COLO829 (cell line): ENCODE measurements at regions not wholly inside any gene's neighbourhood (a gene's known extent, or its start where the extent isn't known, plus 50 kb on each side); places are given as distances from the start of the nearest gene placed in this dataset.

Source experiments
- DNase-seq: peaks from one replicate; pipeline ENCODE4 v3.0.0; 2012; ENCODE audit warnings: low spot score

GRCh38 chr2:239569401-239570090 is 168.7 kb upstream of the HDAC4 start:
- peak; percentile 21 for DNase-seq

- DNase-seq: no peak
Observed at GRCh38 chr2:239568601-239569000, 167.8 kb upstream of the HDAC4 start.

DNA sequence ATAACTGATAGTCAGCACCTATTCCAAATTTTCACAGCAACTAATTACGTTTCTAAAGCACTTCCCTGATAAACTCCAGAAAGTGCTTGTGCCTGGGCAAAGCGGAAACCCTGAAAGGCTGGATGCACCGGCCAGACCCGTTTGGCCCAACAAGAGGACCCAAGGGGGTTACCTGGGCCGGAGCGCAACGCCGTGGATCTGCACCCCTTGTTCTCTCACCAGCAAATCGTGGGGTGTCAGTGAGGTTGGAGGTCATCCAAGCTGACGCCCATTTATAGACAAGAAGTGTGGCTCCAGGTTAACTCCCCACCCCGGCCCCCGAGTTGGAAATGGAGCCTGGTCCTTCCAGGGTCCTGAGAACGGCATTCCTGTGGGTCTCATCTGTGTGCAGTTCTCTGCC is 167.0 kb upstream of the HDAC4 start:
- DNase-seq: no peak

- no peak for DNase-seq
Observed at GRCh38 chr2:239566995-239567568, 166.3 kb upstream of the HDAC4 start.

GRCh38 chr2:239566162-239566994 is 165.6 kb upstream of the HDAC4 start:
- DNase-seq: no peak

DNA sequence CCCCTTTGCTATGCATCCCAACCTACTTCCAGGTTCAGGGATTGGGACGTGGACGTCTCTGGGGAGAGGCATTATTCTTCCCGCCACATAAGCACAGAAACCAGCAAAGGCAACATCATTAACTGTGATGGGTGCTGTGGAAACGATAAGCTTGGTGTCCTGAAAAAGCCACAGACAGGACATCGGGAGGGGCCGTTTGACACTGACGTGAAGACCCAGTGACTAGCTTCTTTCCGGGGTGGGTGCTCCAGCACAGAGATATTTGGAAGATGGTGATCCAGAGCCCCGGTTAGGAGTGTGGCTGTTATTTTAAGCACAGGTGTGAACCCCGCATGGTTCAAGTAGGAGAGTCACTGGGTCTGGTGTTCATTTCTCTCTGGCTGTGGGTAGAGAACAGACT is 163.8 kb upstream of the HDAC4 start:
- no peak for DNase-seq

GRCh38 chr2:239563561-239563960 is 162.7 kb upstream of the HDAC4 start:
- no peak for DNase-seq

- DNase-seq: no peak
Observed at GRCh38 chr2:239561446-239562001, 160.7 kb upstream of the HDAC4 start.

GRCh38 chr2:239559417-239560261 is 158.8 kb upstream of the HDAC4 start:
- DNase-seq: no peak

DNA sequence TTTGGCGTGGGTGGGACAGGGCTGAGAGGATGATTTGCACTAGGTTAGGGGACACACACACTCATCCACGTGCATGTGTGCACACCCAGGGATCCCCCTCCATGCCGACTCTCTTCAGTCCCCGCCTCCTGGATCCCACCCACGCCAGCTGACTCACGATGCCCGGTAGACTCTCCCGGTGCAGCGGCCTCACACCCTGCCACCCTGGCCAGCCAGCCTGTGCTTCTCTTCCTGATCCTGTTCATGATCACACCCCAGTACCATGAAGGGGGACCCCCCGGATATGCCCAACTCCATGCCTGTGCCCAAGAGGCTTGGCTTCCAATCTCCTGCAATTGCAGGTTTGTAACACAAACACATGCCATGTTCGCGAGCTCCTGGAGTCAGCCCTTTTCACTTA is 157.8 kb upstream of the HDAC4 start:
- no peak for DNase-seq

DNA sequence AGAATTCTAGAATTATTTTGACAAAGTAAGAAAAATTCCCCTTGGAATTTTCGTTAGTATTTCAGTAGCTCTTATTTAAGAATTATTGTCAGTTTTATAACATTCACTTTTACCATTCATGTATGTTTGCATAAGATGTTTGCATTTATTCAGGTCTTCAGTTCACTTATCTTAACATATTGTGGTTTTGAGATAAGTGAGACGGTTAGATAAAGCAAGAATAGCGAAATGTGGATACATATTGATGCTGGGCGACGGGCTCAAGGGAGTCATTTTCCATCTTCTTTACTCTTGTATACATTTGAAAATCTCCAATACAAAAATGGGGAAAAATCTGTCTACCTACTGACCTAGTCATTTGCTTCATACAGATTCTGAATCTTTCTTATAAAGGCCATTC is 156.7 kb upstream of the HDAC4 start:
- no peak for DNase-seq

DNA sequence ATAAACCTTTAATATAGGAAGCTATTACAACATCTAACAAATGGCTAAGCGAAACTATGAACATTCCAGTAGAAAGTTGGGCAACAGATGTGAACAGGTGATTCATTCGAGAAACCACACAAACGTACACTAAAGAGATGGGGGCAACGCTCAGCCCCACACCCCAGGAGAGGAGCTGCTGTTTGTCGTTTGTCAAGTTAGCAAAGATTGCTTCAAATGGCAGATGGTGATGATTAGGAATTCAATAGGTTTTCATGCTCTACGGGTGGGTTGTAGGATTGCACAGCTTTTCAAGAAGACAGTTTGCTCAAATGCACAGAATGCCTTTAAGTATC is 154.7 kb upstream of the HDAC4 start:
- no peak for DNase-seq

DNA sequence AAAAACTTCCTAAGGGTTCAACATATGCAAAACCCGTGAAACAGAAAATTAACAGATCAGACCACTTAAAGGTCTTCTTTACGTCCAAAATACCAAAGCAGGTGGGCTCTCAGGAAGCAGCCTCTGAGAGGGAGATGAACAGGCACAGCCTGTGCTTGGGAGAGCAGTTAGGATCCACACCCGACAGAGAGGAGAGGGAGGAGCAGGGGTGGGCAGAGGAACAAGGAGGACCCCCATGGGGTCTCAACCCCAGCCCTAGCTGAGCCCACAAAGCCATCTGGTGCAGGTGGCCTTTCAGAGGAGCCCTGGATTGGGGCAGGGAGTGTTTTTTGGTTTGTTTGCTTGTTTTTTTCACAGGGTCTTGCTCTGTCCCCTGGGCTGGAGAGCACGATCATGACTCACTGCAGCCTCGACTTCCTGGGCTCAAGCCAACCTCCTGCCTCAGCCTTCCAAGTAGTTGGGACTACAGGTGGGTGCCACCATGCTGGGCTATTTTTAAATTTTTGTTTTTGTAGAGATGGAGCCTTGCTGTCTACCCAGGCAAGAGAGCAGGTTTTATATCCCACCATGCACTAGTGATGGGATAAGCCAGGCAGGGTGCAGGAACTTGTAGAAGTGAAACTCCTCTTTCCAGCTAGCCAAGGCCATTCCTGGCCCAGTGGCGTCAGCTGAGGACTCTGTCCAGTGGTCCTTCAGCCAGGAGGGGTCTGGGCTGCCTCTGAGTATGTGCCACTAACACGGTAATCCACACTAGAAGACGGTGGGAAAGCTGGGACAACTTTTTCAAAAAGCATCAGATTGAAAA is 154.1 kb upstream of the HDAC4 start:
- DNase-seq: no peak

- DNase-seq: no peak
Observed at GRCh38 chr2:239553376-239554000, 152.7 kb upstream of the HDAC4 start.

GRCh38 chr2:239552213-239552926 is 151.6 kb upstream of the HDAC4 start:
- no peak for DNase-seq

- no peak for DNase-seq
Observed at GRCh38 chr2:239551206-239551605, 150.4 kb upstream of the HDAC4 start.

DNA sequence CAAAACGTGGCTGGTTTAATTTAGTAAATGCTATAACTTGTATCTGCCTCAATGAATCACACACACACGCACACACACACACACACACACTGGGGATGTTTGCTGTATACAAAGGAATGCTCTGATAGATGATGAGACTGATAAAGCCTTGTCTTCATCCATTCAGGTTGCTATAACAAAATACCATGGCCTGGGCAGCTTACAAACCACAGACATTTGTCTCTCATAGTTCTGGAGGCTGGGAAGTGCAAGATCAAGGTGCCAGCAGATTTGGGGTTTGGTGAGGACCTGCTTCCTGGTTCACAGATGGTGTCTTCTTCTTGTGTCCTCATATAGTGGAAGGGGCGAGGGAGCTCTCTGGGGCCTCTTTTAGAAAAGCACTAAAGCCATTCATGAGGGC is 149.5 kb upstream of the HDAC4 start:
- DNase-seq: no peak

DNA sequence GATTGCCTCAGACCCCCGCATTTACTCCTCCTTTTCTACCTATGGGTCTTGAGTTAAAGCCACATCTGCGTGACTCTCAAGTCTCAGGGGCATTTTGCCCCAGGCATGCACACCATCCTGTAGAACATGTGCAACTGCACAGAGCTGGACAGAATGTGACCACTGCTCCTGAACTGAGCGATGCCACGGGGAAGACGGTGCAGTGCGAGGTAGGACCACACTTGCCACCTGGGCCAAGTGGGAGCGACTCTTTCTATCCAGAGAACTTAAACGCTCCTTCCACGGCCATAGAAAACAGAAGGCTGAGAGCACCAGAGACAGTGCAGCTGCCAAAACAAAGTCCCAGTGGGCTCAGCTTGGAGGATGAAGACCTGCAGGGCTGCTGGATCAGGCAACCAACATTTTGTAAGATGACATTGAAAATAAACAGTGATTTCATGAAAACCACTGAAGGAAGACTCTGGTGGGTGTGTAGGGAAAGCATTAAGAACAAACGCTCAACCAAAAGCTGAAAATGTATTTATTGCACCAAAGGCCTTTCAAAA is 149.0 kb upstream of the HDAC4 start:
- DNase-seq: no peak

DNA sequence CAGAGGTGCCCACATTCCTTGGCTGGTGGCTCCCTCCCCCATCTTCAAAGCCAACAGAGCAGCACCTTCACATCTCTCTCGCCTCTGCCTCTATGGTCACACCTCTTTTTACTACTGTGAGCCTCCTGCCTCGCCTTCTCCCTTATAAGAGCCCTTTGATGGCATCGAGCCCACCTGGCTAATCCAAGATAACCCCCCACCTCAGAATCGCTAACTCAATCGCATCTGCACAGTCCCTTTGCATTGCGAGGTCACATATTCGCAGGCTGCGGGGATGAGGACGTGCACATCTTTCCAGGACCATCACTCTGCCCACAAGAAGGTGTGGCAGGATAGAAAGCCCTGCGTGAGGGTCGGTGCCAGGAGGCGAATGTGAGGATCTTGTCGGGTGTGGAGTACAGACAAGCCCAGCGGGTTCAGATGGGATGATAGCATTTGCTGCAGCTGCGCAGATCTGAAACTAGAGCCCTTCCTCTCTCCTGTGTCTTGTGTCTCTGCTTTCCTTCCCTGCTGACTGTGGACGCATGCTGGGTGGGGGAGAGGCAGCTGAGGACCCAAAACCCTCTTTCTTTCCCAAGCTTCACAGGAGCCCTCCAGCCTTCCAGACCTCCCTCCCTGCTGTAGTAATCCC is 148.3 kb upstream of the HDAC4 start:
- DNase-seq: no peak
